Esophagus muscularis mucosa (tissue), 3 donors: ENCODE measurements at regions not wholly inside any gene's neighbourhood (a gene's known extent, or its start where the extent isn't known, plus 50 kb on each side); places are given as distances from the start of the nearest gene placed in this dataset.

ENCODE experiments used
- CTCF ChIP-seq, 3 experiments: fragments of 200-600 bp in 2 of 3; fragments of 450-650 bp in 1 of 3; sonication (generic) in 2 of 3; IDR thresholded peaks; one replicate each; pipeline ENCODE4 v1.5.1; 2017 to 2019; ENCODE audit warnings: antibody characterized with exemption in 3 of 3, mild to moderate bottlenecking in 2 of 3, moderate library complexity in 1 of 3
- POLR2A ChIP-seq: fragments of 450-650 bp; IDR thresholded peaks from one replicate; pipeline ENCODE4 v1.6.1; 2017; ENCODE audit warnings: antibody characterized with exemption, moderate library complexity, mild to moderate bottlenecking, low read depth
- POLR2AphosphoS5 ChIP-seq, 2 donors: sonication (generic); formaldehyde crosslinking; IDR thresholded peaks; one replicate each; pipeline ENCODE4 v1.6.1; 2017; ENCODE audit warnings: antibody characterized with exemption in 2 of 2

GRCh38 chr7:19619122-19619521 is 89.7 kb downstream of the POLR1F start:
- TF ChIP-seq POLR2AphosphoS5 (IDR thresholded peaks at IDR 0.05) (no peak), POLR2A (no peak), CTCF (IDR thresholded peaks at IDR 0.05) (no peak)
